PC-3 (cell line): ENCODE measurements at regions not wholly inside any gene's neighbourhood (a gene's known extent, or its start where the extent isn't known, plus 50 kb on each side); places are given as distances from the start of the nearest gene placed in this dataset.

Source experiments
- ATAC-seq: fragments of 200-7000 bp; cut with Tn5 transposase; 2 replicates; pipeline ENCODE4 v1.9.1; 2020; ENCODE audit warnings: mild to moderate bottlenecking, moderate library complexity
- BruUV-seq: library from RNA; stranded (reverse); fragments of 400-500 nt; replicated peaks from 2 replicates; lab custom pipeline; 2021; lab: Mats Ljungman, UMichigan
- CTCF ChIA-PET: fragments of 300-600 bp; sonication (Branson Sonifier 250); formaldehyde crosslinking; loops from one replicate; lab custom pipeline; 2022; ENCODE audit warnings: antibody characterized with exemption; lab: Charles Lee
- POLR2A ChIA-PET: fragments of 300-600 bp; sonication (Branson Sonifier 250); formaldehyde crosslinking; loops from one replicate; lab custom pipeline; 2022; ENCODE audit warnings: antibody characterized with exemption; ENCODE audit not compliant: unreplicated experiment; lab: Charles Lee
- DNase-seq: peaks from one replicate; pipeline ENCODE4 v3.0.0-alpha.2; 2015
- H2AFZ ChIP-seq: fragments of 300-600 bp; sonication (generic); 2 replicates; pipeline ENCODE4 v1.6.0; 2016; ENCODE audit warnings: antibody characterized with exemption, low read length
- H3F3A ChIP-seq: fragments of 300-600 bp; sonication (generic); one replicate; pipeline ENCODE4 v1.6.0; 2017; ENCODE audit warnings: antibody characterized with exemption, low read length, control low read depth, mild to moderate bottlenecking; ENCODE audit not compliant: unreplicated experiment
- H3K27ac ChIP-seq: fragments of 300-600 bp; sonication (generic); 2 replicates; pipeline ENCODE4 v1.5.1; 2016; ENCODE audit warnings: mild to moderate bottlenecking, low read length
- H3K27me3 ChIP-seq: fragments of 300-600 bp; sonication (generic); 2 replicates; pipeline ENCODE4 v1.6.1; 2016; ENCODE audit warnings: low read length, mixed read lengths
- H3K36me3 ChIP-seq: fragments of 300-600 bp; sonication (generic); 2 replicates; pipeline ENCODE4 v1.6.1; 2016; ENCODE audit warnings: low read depth, mixed run types, low read length, mixed read lengths
- H3K4me1 ChIP-seq: fragments of 300-600 bp; sonication (generic); 2 replicates; pipeline ENCODE4 v1.5.1; 2016; ENCODE audit warnings: low read length; ENCODE audit not compliant: insufficient read depth
- H3K4me2 ChIP-seq: fragments of 300-600 bp; sonication (generic); 2 replicates; pipeline ENCODE4 v1.6.0; 2016; ENCODE audit warnings: low read length
- H3K4me3 ChIP-seq: fragments of 300-600 bp; sonication (generic); 2 replicates; pipeline ENCODE4 v1.5.1; 2016; ENCODE audit warnings: mild to moderate bottlenecking, low read length, mixed read lengths
- H3K79me2 ChIP-seq: fragments of 300-600 bp; sonication (generic); 2 replicates; pipeline ENCODE4 v1.6.1; 2017; ENCODE audit warnings: low read length, mixed read lengths
- H3K9ac ChIP-seq: fragments of 300-600 bp; sonication (generic); 2 replicates; pipeline ENCODE4 v1.6.0; 2016; ENCODE audit warnings: mild to moderate bottlenecking, low read length
- H3K9me2 ChIP-seq: fragments of 300-600 bp; sonication (generic); replicated peaks from 2 replicates; pipeline ENCODE4 v1.6.1; 2016; ENCODE audit warnings: mixed run types, low read length, mixed read lengths
- H3K9me3 ChIP-seq: fragments of 300-600 bp; sonication (generic); 2 replicates; pipeline ENCODE4 v1.6.1; 2016; ENCODE audit warnings: low read length, mixed read lengths
- H4K20me1 ChIP-seq: fragments of 300-600 bp; sonication (generic); 2 replicates; pipeline ENCODE4 v1.6.1; 2016; ENCODE audit warnings: low read length, mixed read lengths
- EZH2 ChIP-seq: fragments of 300-600 bp; sonication (generic); IDR thresholded peaks from one replicate; pipeline ENCODE4 v1.6.1; 2017; ENCODE audit warnings: antibody characterized with exemption, mild to moderate bottlenecking, low read length; ENCODE audit not compliant: unreplicated experiment
- EZH2phosphoT487 ChIP-seq: fragments of 300-600 bp; sonication (generic); IDR thresholded peaks from 2 replicates; pipeline ENCODE4 v1.6.1; 2018; ENCODE audit warnings: mild to moderate bottlenecking, antibody characterized with exemption, low read length, borderline replicate concordance
- intact Hi-C: fragments of 100-400 bp; cut with micrococcal nuclease; formaldehyde crosslinking; loops from 2 replicates; pipeline ENCODE4 v1.9.0; 2023
- TF ChIP-seq, protein P1 (sequence below): fragments of 300-600 bp; sonication (generic); conservative IDR thresholded peaks from 2 replicates; pipeline ENCODE4 v1.5.1; 2017; ENCODE audit warnings: antibody characterized with exemption, low read depth, mild to moderate bottlenecking, low read length

DNA sequence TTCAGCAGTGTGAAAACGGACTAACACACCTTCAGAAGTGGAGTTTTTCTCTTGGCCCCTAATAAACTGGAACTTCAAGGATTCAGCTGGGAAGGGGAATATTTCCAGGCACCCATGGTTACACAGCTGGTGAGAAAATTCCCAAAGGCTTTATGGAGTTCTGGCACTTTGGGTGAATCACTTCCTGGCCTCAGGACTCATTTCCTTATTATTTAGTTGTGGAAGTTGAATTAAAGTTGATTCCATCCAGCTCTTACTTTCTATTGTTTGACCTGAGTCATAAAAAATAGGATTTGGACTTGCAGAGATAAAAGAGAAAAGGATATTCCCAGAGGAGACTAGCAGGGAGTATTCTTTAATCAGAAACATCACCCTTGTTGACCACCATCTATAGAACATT lies 882.1 kb downstream of the UQCRFS1 start:
- DNase-seq = no peak
- H3F3A ChIP-seq = no peaks in the 10 kb centered on the region
- no peak for TF ChIP-seq EZH2
- TF ChIP-seq EZH2phosphoT487 = no peak
- TF ChIP-seq, protein P1, sequence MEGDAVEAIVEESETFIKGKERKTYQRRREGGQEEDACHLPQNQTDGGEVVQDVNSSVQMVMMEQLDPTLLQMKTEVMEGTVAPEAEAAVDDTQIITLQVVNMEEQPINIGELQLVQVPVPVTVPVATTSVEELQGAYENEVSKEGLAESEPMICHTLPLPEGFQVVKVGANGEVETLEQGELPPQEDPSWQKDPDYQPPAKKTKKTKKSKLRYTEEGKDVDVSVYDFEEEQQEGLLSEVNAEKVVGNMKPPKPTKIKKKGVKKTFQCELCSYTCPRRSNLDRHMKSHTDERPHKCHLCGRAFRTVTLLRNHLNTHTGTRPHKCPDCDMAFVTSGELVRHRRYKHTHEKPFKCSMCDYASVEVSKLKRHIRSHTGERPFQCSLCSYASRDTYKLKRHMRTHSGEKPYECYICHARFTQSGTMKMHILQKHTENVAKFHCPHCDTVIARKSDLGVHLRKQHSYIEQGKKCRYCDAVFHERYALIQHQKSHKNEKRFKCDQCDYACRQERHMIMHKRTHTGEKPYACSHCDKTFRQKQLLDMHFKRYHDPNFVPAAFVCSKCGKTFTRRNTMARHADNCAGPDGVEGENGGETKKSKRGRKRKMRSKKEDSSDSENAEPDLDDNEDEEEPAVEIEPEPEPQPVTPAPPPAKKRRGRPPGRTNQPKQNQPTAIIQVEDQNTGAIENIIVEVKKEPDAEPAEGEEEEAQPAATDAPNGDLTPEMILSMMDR = no peak
- no peaks in the 10 kb centered on the region for H4K20me1 ChIP-seq
- H3K9me2 ChIP-seq = no peaks in the 10 kb centered on the region
- peaks cover 2% of the 10 kb centered on the region; the same call in 1 of the 2 replicates for H3K9me3 ChIP-seq
- H3K79me2 ChIP-seq = no peaks in the 10 kb centered on the region
- H3K27ac ChIP-seq = no peak overlapping the region
- H2AFZ ChIP-seq = no peak overlapping the region
- ATAC-seq = no peak
- H3K9ac ChIP-seq = no peak overlapping the region
- no peaks in the 10 kb centered on the region for H3K4me1 ChIP-seq
- CTCF ChIA-PET = no interaction called here
- POLR2A ChIA-PET = no interaction called here
- H3K4me2 ChIP-seq = no peak overlapping the region
- no peaks in the 10 kb centered on the region for H3K36me3 ChIP-seq
- no peaks in the 10 kb centered on the region for H3K27me3 ChIP-seq
- H3K4me3 ChIP-seq = no peak overlapping the region
- intact Hi-C loops = no loop called here
- no TSS peak for BruUV-seq

DNA sequence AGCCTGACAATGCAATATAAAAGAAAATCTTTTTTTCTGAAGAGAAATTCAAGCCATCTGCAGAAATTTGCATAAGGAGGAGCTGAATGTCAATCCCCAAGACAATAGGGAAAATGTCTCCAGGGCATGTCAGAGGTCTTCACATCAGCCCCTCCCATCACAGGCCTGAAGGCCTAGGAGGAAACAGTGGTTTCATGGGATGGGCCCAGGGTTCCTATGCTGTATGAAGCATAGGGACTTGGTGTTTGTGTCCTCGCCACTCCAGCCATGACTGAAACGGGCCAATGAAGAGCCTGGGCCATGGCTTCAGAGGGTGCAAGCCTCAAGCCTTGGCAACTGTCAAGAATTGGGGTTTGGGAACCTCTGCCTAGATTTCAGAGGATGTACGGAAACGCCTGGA lies 883.5 kb downstream of the UQCRFS1 start:
- H3K9me3 ChIP-seq = peaks cover 2% of the 10 kb centered on the region; the same call in 1 of the 2 replicates
- H3K79me2 ChIP-seq = no peaks in the 10 kb centered on the region
- H3K9ac ChIP-seq = no peak overlapping the region
- no peaks in the 10 kb centered on the region for H3K9me2 ChIP-seq
- ChIA-PET CTCF (no interaction called here), POLR2A (no interaction called here)
- H3K36me3 ChIP-seq = no peaks in the 10 kb centered on the region
- H3F3A ChIP-seq = no peaks in the 10 kb centered on the region
- ATAC-seq (no peak), DNase-seq (no peak)
- no TSS peak for BruUV-seq
- TF ChIP-seq EZH2 = no peak
- TF ChIP-seq EZH2phosphoT487 = no peak
- TF ChIP-seq, protein P1 = no peak
- no peak overlapping the region for H3K27ac ChIP-seq
- H3K4me3 ChIP-seq = no peak overlapping the region
- H3K4me1 ChIP-seq = no peaks in the 10 kb centered on the region
- no peaks in the 10 kb centered on the region for H4K20me1 ChIP-seq
- H3K27me3 ChIP-seq = no peaks in the 10 kb centered on the region
- no peak overlapping the region for H2AFZ ChIP-seq
- intact Hi-C loops = no loop called here
- no peak overlapping the region for H3K4me2 ChIP-seq

DNA sequence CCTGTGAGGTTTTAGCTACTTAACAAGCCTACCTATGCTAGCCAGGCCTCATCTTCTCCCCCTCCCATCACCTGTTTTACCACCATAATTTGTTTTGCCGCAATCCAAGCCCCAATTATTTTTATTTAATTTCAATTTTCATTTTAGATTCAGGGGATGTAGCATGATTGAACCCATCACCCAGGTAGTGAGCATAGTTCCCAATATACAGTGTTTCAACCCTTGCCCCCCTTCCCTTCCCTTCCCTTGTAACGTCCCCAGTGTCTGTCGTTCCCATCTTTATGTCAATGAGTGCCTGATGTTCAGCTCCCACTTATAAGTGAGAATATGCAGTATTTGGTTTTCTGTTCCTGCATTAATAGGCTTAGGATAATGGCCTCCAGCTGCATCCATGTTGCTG lies 885.0 kb downstream of the UQCRFS1 start:
- no peak for ATAC-seq
- BruUV-seq = no TSS peak

More for the DNA sequence above, 885.0 kb downstream of the UQCRFS1 start:
- H2AFZ ChIP-seq = no peak overlapping the region
- ChIA-PET CTCF (no interaction called here), POLR2A (no interaction called here)
- H3K4me3 ChIP-seq = no peak overlapping the region
- no peak for DNase-seq
- no peaks in the 10 kb centered on the region for H3K9me2 ChIP-seq
- TF ChIP-seq, protein P1 = no peak
- TF ChIP-seq EZH2 (no peak), EZH2phosphoT487 (no peak)
- intact Hi-C loops = no loop called here
- H3K79me2 ChIP-seq = no peaks in the 10 kb centered on the region
- H3K36me3 ChIP-seq = no peaks in the 10 kb centered on the region
- H3K27ac ChIP-seq = no peak overlapping the region
- H3K4me1 ChIP-seq = no peaks in the 10 kb centered on the region
- no peak overlapping the region for H3K9ac ChIP-seq
- peaks cover 2% of the 10 kb centered on the region; the same call in 1 of the 2 replicates for H3K9me3 ChIP-seq
- no peak overlapping the region for H3K4me2 ChIP-seq
- no peaks in the 10 kb centered on the region for H3K27me3 ChIP-seq
- no peaks in the 10 kb centered on the region for H4K20me1 ChIP-seq
- H3F3A ChIP-seq = no peaks in the 10 kb centered on the region
